Endothelial cell of umbilical vein (primary cell): ENCODE measurements at regions not wholly inside any gene's neighbourhood (a gene's known extent, or its start where the extent isn't known, plus 50 kb on each side); places are given as distances from the start of the nearest gene placed in this dataset.

Source experiments
- BruUV-seq: library from RNA; stranded (reverse); fragments of 400-500 nt; replicated peaks from 2 replicates; lab custom pipeline; 2021; lab: Mats Ljungman, UMichigan
- CTCF ChIA-PET: fragments of 300-600, 350-600 bp; sonication (Branson Sonifier 250); formaldehyde crosslinking; loops from one replicate; lab custom pipeline; 2021; ENCODE audit warnings: antibody characterized with exemption, inconsistent platforms; lab: Charles Lee
- POLR2A ChIA-PET: fragments of 300-600, 350-600 bp; sonication (Branson Sonifier 250); formaldehyde crosslinking; loops from one replicate; lab custom pipeline; 2021; ENCODE audit warnings: antibody characterized with exemption, inconsistent platforms; lab: Charles Lee
- DNase-seq: peaks from one replicate; pipeline ENCODE4 v3.0.0-alpha.2; 2011; ENCODE audit warnings: low read depth, low spot score
- FAIRE-seq: peaks from 2 replicates; lab custom pipeline; 2011; peaks lifted over from hg19 to GRCh38; lab: Jason Lieb, UNC
- H2AFZ ChIP-seq: 2 replicates; pipeline ENCODE4 v1.6.0; 2012; ENCODE audit warnings: low read depth, low read length, control low read depth, inconsistent platforms
- H3K27ac ChIP-seq: 2 replicates; pipeline ENCODE4 v1.5.1; 2011; ENCODE audit warnings: low read depth, mild to moderate bottlenecking, control low read depth, low read length, moderate library complexity; ENCODE audit not compliant: insufficient read depth
- H3K27me3 ChIP-seq, 2 experiments: 2 replicates each; pipeline versions ENCODE4 v1.6.0 to v1.6.1; 2011; ENCODE audit warnings: low read length in 2 of 2, mixed read lengths in 1 of 2; ENCODE audit not compliant: control insufficient read depth in 2 of 2, insufficient read depth in 2 of 2
- H3K36me3 ChIP-seq, 2 experiments: 2 replicates in 1 of 2; 3 replicates in 1 of 2; pipeline ENCODE4 v1.5.1; 2011; ENCODE audit warnings: low read length in 2 of 2, mild to moderate bottlenecking in 1 of 2, moderate library complexity in 1 of 2; ENCODE audit not compliant: control insufficient read depth in 2 of 2, insufficient read depth in 2 of 2; ENCODE audit errors: extremely low read depth in 1 of 2
- H3K4me1 ChIP-seq: 3 replicates; pipeline ENCODE4 v1.5.1; 2011; ENCODE audit warnings: mild to moderate bottlenecking, low read length; ENCODE audit not compliant: control insufficient read depth, insufficient read depth; ENCODE audit errors: extremely low read depth
- H3K4me2 ChIP-seq: 2 replicates; pipeline ENCODE4 v1.6.1; 2011; ENCODE audit warnings: low read length, control low read depth, mixed read lengths; ENCODE audit not compliant: insufficient read depth
- H3K4me3 ChIP-seq, 3 experiments: fragments of 200-600 bp in 1 of 3; sonication (generic), shearing (Covaris generic) in 1 of 3; replicated peaks in 1 of 3; 2 replicates each; pipeline ENCODE4 v1.5.1; 2011 to 2016; ENCODE audit warnings: control low read depth in 3 of 3, low read length in 3 of 3, mild to moderate bottlenecking in 2 of 3, inconsistent platforms in 1 of 3, low read depth in 1 of 3, moderate library complexity in 1 of 3; ENCODE audit not compliant: insufficient read depth in 1 of 3
- H3K79me2 ChIP-seq: 2 replicates; pipeline ENCODE4 v1.6.0; 2012; ENCODE audit warnings: low read length, inconsistent platforms; ENCODE audit not compliant: control insufficient read depth, insufficient read depth
- H3K9ac ChIP-seq: replicated peaks from 2 replicates; pipeline ENCODE3; 2011; ENCODE audit warnings: low read length, control low read depth; ENCODE audit not compliant: insufficient read depth; ENCODE audit errors: extremely low read depth
- H3K9me1 ChIP-seq: replicated peaks from 3 replicates; pipeline ENCODE4 v1.6.0; 2011; ENCODE audit warnings: mild to moderate bottlenecking, low read length; ENCODE audit not compliant: control insufficient read depth, insufficient read depth; ENCODE audit errors: extremely low read depth
- H3K9me3 ChIP-seq: replicated peaks from 2 replicates; pipeline ENCODE4 v1.5.1; 2012; ENCODE audit warnings: low read length, inconsistent platforms; ENCODE audit not compliant: control insufficient read depth, insufficient read depth
- H4K20me1 ChIP-seq: replicated peaks from 2 replicates; pipeline ENCODE3; 2011; ENCODE audit warnings: mild to moderate bottlenecking, low read length; ENCODE audit not compliant: control insufficient read depth, insufficient read depth; ENCODE audit errors: extremely low read depth
- EZH2 ChIP-seq: IDR thresholded peaks from 2 replicates; pipeline ENCODE4 v1.6.1; 2012; ENCODE audit warnings: borderline replicate concordance, low read depth, mild to moderate bottlenecking, moderate library complexity, low read length, inconsistent platforms; ENCODE audit not compliant: severe bottlenecking
- FOS ChIP-seq: IDR thresholded peaks from 2 replicates; pipeline ENCODE4 v1.6.1; 2011; ENCODE audit warnings: mild to moderate bottlenecking, low read length, moderate library complexity, borderline replicate concordance; ENCODE audit not compliant: insufficient read depth
- GATA2 ChIP-seq: IDR thresholded peaks from 2 replicates; pipeline ENCODE4 v1.7.0; 2011; ENCODE audit warnings: low read depth, mild to moderate bottlenecking, moderate library complexity, mixed read lengths, low read length; ENCODE audit not compliant: insufficient read length, insufficient read depth
- POLR2AphosphoS5 ChIP-seq: IDR thresholded peaks from 2 replicates; pipeline ENCODE4 v1.6.1; 2012; ENCODE audit warnings: low read depth, mild to moderate bottlenecking, control low read depth, low read length, moderate library complexity; ENCODE audit not compliant: insufficient read depth
- dilution Hi-C: fragments of 300-500 bp; cut with MboI; formaldehyde crosslinking; loops from one replicate; pipeline ENCODE4 v1.15.0; 2019; ENCODE audit warnings: low sequenced_read_pairs; ENCODE audit not compliant: extremely low pct_ligation_motif_present
- intact Hi-C: fragments of 100-400 bp; cut with micrococcal nuclease; formaldehyde crosslinking; loops from one replicate; pipeline ENCODE4 v1.10.0; 2022
- TF ChIP-seq, protein P1 (sequence below), 2 donors: IDR thresholded peaks; 1 replicate in 1 of 2; 2 replicates in 1 of 2; pipeline ENCODE4 v1.5.1; 2011; ENCODE audit warnings: low read length in 2 of 2, mild to moderate bottlenecking in 2 of 2, moderate library complexity in 2 of 2, control low read depth in 1 of 2, inconsistent platforms in 1 of 2, low read depth in 1 of 2; ENCODE audit not compliant: insufficient read depth in 1 of 2; ENCODE audit errors: extremely low read depth in 1 of 2
- TF ChIP-seq, protein P2 (sequence below): IDR thresholded peaks from 2 replicates; pipeline ENCODE4 v1.6.1; 2011; ENCODE audit not compliant: insufficient read depth, insufficient read length

DNA sequence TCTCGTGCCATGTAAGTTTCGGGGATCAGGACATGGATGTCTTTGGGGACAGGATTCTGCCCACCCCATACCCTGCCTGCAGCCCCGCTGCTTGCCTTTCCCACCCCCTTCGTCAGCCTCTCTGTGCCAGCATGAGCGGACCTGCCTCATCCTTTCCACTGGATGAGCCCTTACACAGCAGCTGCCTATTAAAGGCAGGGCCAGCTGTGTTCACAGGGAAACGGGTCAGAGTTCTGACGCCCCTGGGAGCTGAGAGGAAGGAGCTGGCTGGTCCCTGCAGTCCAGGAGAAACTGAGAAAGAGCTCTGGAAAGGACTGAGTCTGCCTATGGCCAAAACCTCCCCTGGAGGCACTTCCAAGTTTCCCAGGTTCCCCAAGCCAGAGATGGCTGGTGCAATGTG, 83.5 kb upstream of the NCOR2 start:
- H3K9me1 ChIP-seq, result no peaks in the 10 kb centered on the region
- no peak overlapping the region for H3K9ac ChIP-seq
- no peak overlapping the region for H3K4me3 ChIP-seq
- no peaks in the 10 kb centered on the region for H3K79me2 ChIP-seq
- POLR2A ChIA-PET, result no interaction called here
- H3K27me3 ChIP-seq, result no peaks in the 10 kb centered on the region
- peaks cover 40% of the 10 kb centered on the region for H3K4me1 ChIP-seq
- H4K20me1 ChIP-seq, result no peaks in the 10 kb centered on the region
- intact Hi-C loops (loop anchor here (1.0 to 5.0 kb wide), 2 partner anchors 25 to 44 kb away; no protein-coding TSS in a partner anchor), dilution Hi-C loops (no loop called here)
- DNase-seq (no peak), FAIRE-seq (no peak)
- no peak overlapping the region for H3K27ac ChIP-seq
- no TSS peak for BruUV-seq
- no peak for TF ChIP-seq POLR2AphosphoS5
- TF ChIP-seq GATA2, result no peak
- TF ChIP-seq EZH2, result no peak
- no peak for TF ChIP-seq FOS
- CTCF ChIA-PET, result interaction anchor here (0.9 to 3.2 kb wide), 5 partner anchors 10 to 121 kb away, joined by 3 to 13 read pairs (median 4); no protein-coding TSS in a partner anchor
- no peak overlapping the region for H3K4me2 ChIP-seq
- H2AFZ ChIP-seq, result no peak overlapping the region
- no peaks in the 10 kb centered on the region for H3K36me3 ChIP-seq
- no peaks in the 10 kb centered on the region for H3K9me3 ChIP-seq

DNA sequence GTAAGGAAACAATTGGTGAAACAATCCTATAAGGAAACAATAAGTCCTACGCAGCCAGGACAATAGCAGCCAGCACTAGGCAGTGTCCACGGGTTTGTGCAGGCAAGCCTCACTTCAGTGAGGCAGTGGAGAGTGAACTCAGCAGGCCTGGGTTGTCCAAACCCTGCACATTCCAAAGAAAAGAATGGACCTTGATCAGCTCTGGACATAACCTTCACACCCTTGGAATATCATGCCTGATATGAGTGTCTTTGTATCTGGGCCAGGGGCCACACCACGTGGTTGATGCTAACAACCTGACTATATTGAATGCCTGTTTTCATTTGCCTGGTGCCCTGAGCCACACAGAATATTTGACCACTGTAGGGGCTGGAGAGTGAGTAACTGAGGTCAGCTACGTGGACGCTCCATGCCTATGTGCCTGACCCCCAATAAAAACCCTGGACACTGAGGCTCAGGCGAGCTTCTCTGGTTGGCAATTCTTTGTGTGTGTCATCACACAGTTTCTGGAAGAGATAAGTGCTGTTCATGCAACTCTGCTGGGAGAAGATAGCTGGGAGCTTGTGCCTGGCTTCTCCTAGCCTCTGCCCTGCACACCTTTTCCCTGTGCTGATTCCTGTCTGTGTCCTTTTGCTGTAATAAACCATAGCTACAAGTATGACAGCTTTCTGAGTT, 81.4 kb upstream of the NCOR2 start:
- H3K4me2 ChIP-seq, result no peak overlapping the region
- no TSS peak for BruUV-seq
- H4K20me1 ChIP-seq, result no peaks in the 10 kb centered on the region
- intact Hi-C loops (no loop called here), dilution Hi-C loops (no loop called here)
- H3K9me1 ChIP-seq, result no peaks in the 10 kb centered on the region
- H3K4me3 ChIP-seq, result no peak overlapping the region
- no peaks in the 10 kb centered on the region for H3K79me2 ChIP-seq
- ChIA-PET POLR2A (interaction anchor here (0.6 kb wide), 1 partner anchor 39 kb away, joined by 3 read pairs; no protein-coding TSS in a partner anchor), CTCF (interaction anchor here (1.1 to 1.5 kb wide), 2 partner anchors 9 to 22 kb away, joined by 3 to 4 read pairs; no protein-coding TSS in a partner anchor)
- H3K4me1 ChIP-seq, result peaks cover 24% of the 10 kb centered on the region
- no peak overlapping the region for H3K9ac ChIP-seq
- H3K36me3 ChIP-seq, result no peaks in the 10 kb centered on the region
- H2AFZ ChIP-seq, result no peak overlapping the region
- no peak for DNase-seq
- H3K9me3 ChIP-seq, result no peaks in the 10 kb centered on the region
- no peak for FAIRE-seq
- H3K27ac ChIP-seq, result no peak overlapping the region
- no peaks in the 10 kb centered on the region for H3K27me3 ChIP-seq
- TF ChIP-seq, protein P1, sequence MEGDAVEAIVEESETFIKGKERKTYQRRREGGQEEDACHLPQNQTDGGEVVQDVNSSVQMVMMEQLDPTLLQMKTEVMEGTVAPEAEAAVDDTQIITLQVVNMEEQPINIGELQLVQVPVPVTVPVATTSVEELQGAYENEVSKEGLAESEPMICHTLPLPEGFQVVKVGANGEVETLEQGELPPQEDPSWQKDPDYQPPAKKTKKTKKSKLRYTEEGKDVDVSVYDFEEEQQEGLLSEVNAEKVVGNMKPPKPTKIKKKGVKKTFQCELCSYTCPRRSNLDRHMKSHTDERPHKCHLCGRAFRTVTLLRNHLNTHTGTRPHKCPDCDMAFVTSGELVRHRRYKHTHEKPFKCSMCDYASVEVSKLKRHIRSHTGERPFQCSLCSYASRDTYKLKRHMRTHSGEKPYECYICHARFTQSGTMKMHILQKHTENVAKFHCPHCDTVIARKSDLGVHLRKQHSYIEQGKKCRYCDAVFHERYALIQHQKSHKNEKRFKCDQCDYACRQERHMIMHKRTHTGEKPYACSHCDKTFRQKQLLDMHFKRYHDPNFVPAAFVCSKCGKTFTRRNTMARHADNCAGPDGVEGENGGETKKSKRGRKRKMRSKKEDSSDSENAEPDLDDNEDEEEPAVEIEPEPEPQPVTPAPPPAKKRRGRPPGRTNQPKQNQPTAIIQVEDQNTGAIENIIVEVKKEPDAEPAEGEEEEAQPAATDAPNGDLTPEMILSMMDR (IDR thresholded peaks at IDR 0.05; ENCODE audit: extremely low read depth in 1 of 2, insufficient read depth in 1 of 2, low read depth in 1 of 2, low read length in 2 of 2), result no peak
- TF ChIP-seq, protein P2, sequence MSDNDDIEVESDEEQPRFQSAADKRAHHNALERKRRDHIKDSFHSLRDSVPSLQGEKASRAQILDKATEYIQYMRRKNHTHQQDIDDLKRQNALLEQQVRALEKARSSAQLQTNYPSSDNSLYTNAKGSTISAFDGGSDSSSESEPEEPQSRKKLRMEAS, result no peak
- no peak for TF ChIP-seq FOS
